DOHH2 (cell line): ENCODE measurements at regions not wholly inside any gene's neighbourhood (a gene's known extent, or its start where the extent isn't known, plus 50 kb on each side); places are given as distances from the start of the nearest gene placed in this dataset.

Experiments
- H3F3A ChIP-seq: fragments of 200-600 bp; sonication (generic), shearing (Covaris generic); 2 replicates; pipeline ENCODE4 v1.6.0; 2016; ENCODE audit warnings: antibody characterized with exemption, mild to moderate bottlenecking; ENCODE audit not compliant: control insufficient read depth, insufficient read depth
- H3K27ac ChIP-seq: fragments of 200-600 bp; sonication (generic); 2 replicates; pipeline ENCODE4 v1.5.1; 2014; ENCODE audit warnings: low read depth, mild to moderate bottlenecking, low read length, moderate library complexity
- H3K27me3 ChIP-seq: fragments of 200-600 bp; sonication (generic); 2 replicates; pipeline ENCODE4 v1.6.1; 2014; ENCODE audit warnings: mild to moderate bottlenecking, low read length, mixed read lengths; ENCODE audit not compliant: control insufficient read depth
- H3K36me3 ChIP-seq: fragments of 200-600 bp; sonication (generic); 2 replicates; pipeline ENCODE4 v1.6.1; 2014; ENCODE audit warnings: mild to moderate bottlenecking, low read length, moderate library complexity, mixed read lengths; ENCODE audit not compliant: control insufficient read depth
- H3K4me1 ChIP-seq: fragments of 200-600 bp; sonication (generic); 2 replicates; pipeline ENCODE4 v1.6.1; 2014; ENCODE audit warnings: mild to moderate bottlenecking, low read length, mixed read lengths; ENCODE audit not compliant: control insufficient read depth
- H3K4me2 ChIP-seq: fragments of 200-600 bp; sonication (generic); 2 replicates; pipeline ENCODE4 v1.6.0; 2014; ENCODE audit warnings: mild to moderate bottlenecking, low read length, moderate library complexity
- H3K4me3 ChIP-seq: fragments of 200-600 bp; sonication (generic); 2 replicates; pipeline ENCODE4 v1.5.1; 2014; ENCODE audit warnings: mild to moderate bottlenecking, low read length, mixed read lengths
- H3K79me2 ChIP-seq: fragments of 200-600 bp; sonication (generic); 2 replicates; pipeline ENCODE4 v1.6.1; 2014; ENCODE audit warnings: mild to moderate bottlenecking, low read length, mixed read lengths; ENCODE audit not compliant: control insufficient read depth
- H3K9me2 ChIP-seq: fragments of 200-600 bp; sonication (generic); replicated peaks from 2 replicates; pipeline ENCODE4 v1.6.1; 2014; ENCODE audit warnings: mild to moderate bottlenecking, low read length, mixed read lengths; ENCODE audit not compliant: control insufficient read depth
- H3K9me3 ChIP-seq: fragments of 200-600 bp; sonication (generic); 2 replicates; pipeline ENCODE4 v1.6.1; 2014; ENCODE audit warnings: antibody characterized with exemption, low read length, mixed read lengths; ENCODE audit not compliant: control insufficient read depth, insufficient read depth
- H4K20me1 ChIP-seq: fragments of 200-600 bp; sonication (generic); 2 replicates; pipeline ENCODE4 v1.6.0; 2014; ENCODE audit warnings: low read depth, mild to moderate bottlenecking, antibody characterized with exemption, low read length, moderate library complexity; ENCODE audit not compliant: control insufficient read depth, insufficient read depth
- CTCF ChIP-seq: fragments of 200-600 bp; sonication (generic); IDR thresholded peaks from one replicate; pipeline ENCODE4 v1.5.1; 2014; ENCODE audit warnings: antibody characterized with exemption, mild to moderate bottlenecking, low read depth, low read length; ENCODE audit not compliant: poor library complexity, severe bottlenecking
- EZH2phosphoT487 ChIP-seq: fragments of 200-600 bp; sonication (generic); IDR thresholded peaks from 2 replicates; pipeline ENCODE4 v1.6.1; 2017; ENCODE audit warnings: borderline replicate concordance, mild to moderate bottlenecking, antibody characterized with exemption, low read length, moderate library complexity, mixed read lengths

- no peaks in the 10 kb centered on the region for H3K9me3 ChIP-seq
- H3K27ac ChIP-seq, result no peak overlapping the region
- no peak overlapping the region for H3K4me2 ChIP-seq
- H3K36me3 ChIP-seq, result no peaks in the 10 kb centered on the region
- no peak overlapping the region for H3K4me3 ChIP-seq
- no peaks in the 10 kb centered on the region for H3K9me2 ChIP-seq
- no peaks in the 10 kb centered on the region for H3F3A ChIP-seq
- no peaks in the 10 kb centered on the region for H3K79me2 ChIP-seq
- no peaks in the 10 kb centered on the region for H4K20me1 ChIP-seq
- no peak for TF ChIP-seq EZH2phosphoT487
- TF ChIP-seq CTCF, result no peak
- H3K4me1 ChIP-seq, result no peaks in the 10 kb centered on the region
- H3K27me3 ChIP-seq, result no peaks in the 10 kb centered on the region
These were observed 197.8 kb upstream of the PIRT start for GRCh38 chr17:11035681-11036080.

- TF ChIP-seq EZH2phosphoT487, result no peak
- no peak for TF ChIP-seq CTCF
- Histone ChIP-seq H3K27ac (no peak overlapping the region), H3K4me2 (no peak overlapping the region), H4K20me1 (no peaks in the 10 kb centered on the region), H3K36me3 (no peaks in the 10 kb centered on the region), H3K4me3 (no peak overlapping the region), H3K9me3 (no peaks in the 10 kb centered on the region), H3K9me2 (no peaks in the 10 kb centered on the region), H3K4me1 (no peaks in the 10 kb centered on the region), H3K27me3 (no peaks in the 10 kb centered on the region), H3F3A (no peaks in the 10 kb centered on the region), H3K79me2 (no peaks in the 10 kb centered on the region)
These were observed 193.9 kb upstream of the PIRT start for GRCh38 chr17:11031787-11032186.

- H3K4me2 ChIP-seq, result no peak overlapping the region
- no peaks in the 10 kb centered on the region for H3K79me2 ChIP-seq
- H3K4me1 ChIP-seq, result no peaks in the 10 kb centered on the region
- H3K9me2 ChIP-seq, result no peaks in the 10 kb centered on the region
- no peaks in the 10 kb centered on the region for H4K20me1 ChIP-seq
- no peak overlapping the region for H3K4me3 ChIP-seq
- H3K9me3 ChIP-seq, result no peaks in the 10 kb centered on the region
- H3F3A ChIP-seq, result no peaks in the 10 kb centered on the region
- no peak for TF ChIP-seq CTCF
- no peak for TF ChIP-seq EZH2phosphoT487
- no peaks in the 10 kb centered on the region for H3K36me3 ChIP-seq
- no peaks in the 10 kb centered on the region for H3K27me3 ChIP-seq
- H3K27ac ChIP-seq, result no peak overlapping the region
These were observed 191.9 kb upstream of the PIRT start for GRCh38 chr17:11029791-11030190.

GRCh38 chr17:11028349-11028748 is 190.5 kb upstream of the PIRT start:
- Histone ChIP-seq H3K4me1 (no peaks in the 10 kb centered on the region), H3K4me3 (no peak overlapping the region), H3F3A (no peaks in the 10 kb centered on the region), H3K27ac (no peak overlapping the region), H3K4me2 (no peak overlapping the region), H3K9me3 (no peaks in the 10 kb centered on the region), H3K27me3 (no peaks in the 10 kb centered on the region), H3K36me3 (no peaks in the 10 kb centered on the region), H3K79me2 (no peaks in the 10 kb centered on the region), H3K9me2 (no peaks in the 10 kb centered on the region), H4K20me1 (no peaks in the 10 kb centered on the region)
- TF ChIP-seq EZH2phosphoT487 (no peak), CTCF (no peak)
